HG03025 (cell line): ENCODE measurements at regions not wholly inside any gene's neighbourhood (a gene's known extent, or its start where the extent isn't known, plus 50 kb on each side); places are given as distances from the start of the nearest gene placed in this dataset.
"Not testable (repeated sequence)": the region's sequence is repeated elsewhere in the genome, so short reads cannot be mapped to it uniquely, and the experiment has no call there.

ENCODE experiments used
- ATAC-seq: cut with Tn5 transposase; IDR thresholded peaks from one replicate; pipeline ENCODE4 v1.9.1; 2021; ENCODE audit warnings: mild to moderate bottlenecking, moderate library complexity; ENCODE audit not compliant: unreplicated experiment, low FRiP score

- ATAC-seq: no peak
Measured at GRCh38 chr5:67612961-67613360, 416.4 kb upstream of the CD180 start.

- no peak for ATAC-seq
Measured at GRCh38 chr5:67610186-67610912, 413.8 kb upstream of the CD180 start.

GRCh38 chr5:67607958-67608357 is 411.4 kb upstream of the CD180 start:
- no peak for ATAC-seq

GRCh38 chr5:67606586-67606947 is 410.0 kb upstream of the CD180 start:
- ATAC-seq: no peak

GRCh38 chr5:67605730-67606585 is 409.4 kb upstream of the CD180 start:
- no peak for ATAC-seq

- no peak for ATAC-seq
Measured at GRCh38 chr5:67591491-67591890, 394.9 kb upstream of the CD180 start.

GRCh38 chr5:67588389-67588788 is 391.8 kb upstream of the CD180 start:
- ATAC-seq: no peak

- ATAC-seq: no peak
Measured at GRCh38 chr5:67581203-67581602, 384.6 kb upstream of the CD180 start.

GRCh38 chr5:67578011-67578410 is 381.4 kb upstream of the CD180 start:
- ATAC-seq: no peak

GRCh38 chr5:67577424-67577823 is 380.8 kb upstream of the CD180 start:
- no peak for ATAC-seq

- no peak for ATAC-seq
Measured at GRCh38 chr5:67576112-67576511, 379.5 kb upstream of the CD180 start.

- ATAC-seq: no peak
Measured at GRCh38 chr5:67575087-67575486, 378.5 kb upstream of the CD180 start.

GRCh38 chr5:67561151-67561932 is 364.7 kb upstream of the CD180 start:
- ATAC-seq: no peak

- no peak for ATAC-seq
Measured at GRCh38 chr5:67552773-67553172, 356.2 kb upstream of the CD180 start.

GRCh38 chr5:67549947-67550346 is 353.3 kb upstream of the CD180 start:
- ATAC-seq: no peak

GRCh38 chr5:67549296-67549618 is 352.7 kb upstream of the CD180 start:
- ATAC-seq: no peak

GRCh38 chr5:67548520-67549295 is 352.1 kb upstream of the CD180 start:
- ATAC-seq: no peak

GRCh38 chr5:67547682-67548081 is 351.1 kb upstream of the CD180 start:
- no peak for ATAC-seq

GRCh38 chr5:67544942-67545341 is 348.3 kb upstream of the CD180 start:
- ATAC-seq: not testable (repeated sequence)

GRCh38 chr5:67543720-67544270 is 347.2 kb upstream of the CD180 start:
- no peak for ATAC-seq
